ENCODE measurements at regions not wholly inside any gene's neighbourhood (a gene's known extent, or its start where the extent isn't known, plus 50 kb on each side); places are given as distances from the start of the nearest gene placed in this dataset.

DNA sequence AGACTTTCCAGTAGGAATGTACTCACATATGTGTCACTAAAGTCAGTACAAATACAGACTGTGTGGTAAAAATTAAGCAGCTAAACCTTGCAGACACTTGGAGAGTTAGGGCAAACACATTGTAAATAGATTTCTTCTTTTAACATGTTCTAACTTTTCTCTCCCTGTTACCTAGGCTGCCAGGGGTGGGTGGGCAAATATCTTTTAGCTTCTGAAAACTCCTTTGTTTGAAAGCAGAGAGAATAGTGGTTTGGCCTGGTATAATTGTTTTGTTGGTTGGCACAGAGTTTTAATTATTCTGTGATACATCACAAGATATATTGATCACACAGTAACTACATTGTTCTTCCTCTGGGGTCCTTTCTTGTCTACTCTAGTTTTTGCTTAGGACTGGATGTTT lies 289.8 kb upstream of the DACH1 start:
- DNase-seq = no peak

DNA sequence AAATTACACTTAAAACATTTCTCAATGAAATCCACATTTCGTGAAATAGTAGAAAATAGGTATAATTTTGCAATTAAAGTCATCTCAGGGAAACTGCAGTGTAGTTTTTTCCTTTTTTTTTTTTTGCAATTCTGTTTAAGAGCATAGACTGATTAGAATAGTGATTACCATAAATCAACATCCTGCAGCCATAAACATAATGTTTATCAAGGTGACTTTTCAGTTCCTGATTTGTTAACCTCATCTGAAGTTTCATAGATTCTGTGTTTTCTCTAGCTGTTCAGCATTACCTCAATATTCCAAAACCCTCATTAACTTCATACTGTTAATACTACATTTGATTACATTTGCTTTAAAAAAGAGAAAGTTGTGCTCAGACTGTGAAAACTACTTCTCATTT lies 286.3 kb upstream of the DACH1 start:
- no peak for DNase-seq

DNA sequence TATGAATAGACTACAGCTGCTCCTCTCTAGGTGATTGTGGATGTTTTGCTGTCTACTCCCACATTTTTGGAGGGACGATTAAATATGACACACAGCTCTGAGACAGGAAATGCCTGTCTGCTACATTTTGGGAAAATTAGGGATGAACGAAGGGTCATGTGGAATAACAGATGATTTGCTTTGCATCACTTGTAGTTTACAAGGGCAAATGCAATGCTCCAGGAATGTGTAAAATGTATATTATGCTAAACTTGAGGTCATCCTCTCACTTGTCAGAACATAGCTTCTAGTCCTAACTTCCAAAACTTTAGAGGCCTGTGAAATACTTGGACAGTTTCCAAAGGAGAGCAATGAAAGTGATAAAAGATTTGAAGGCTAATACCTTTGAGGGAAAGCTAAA lies 284.2 kb upstream of the DACH1 start:
- no peak for DNase-seq

GRCh38 chr13:72150502-72150901 lies 283.5 kb upstream of the DACH1 start:
- no peak for DNase-seq

- no peak for DNase-seq
Observed at GRCh38 chr13:72149701-72150100, 282.7 kb upstream of the DACH1 start.

DNA sequence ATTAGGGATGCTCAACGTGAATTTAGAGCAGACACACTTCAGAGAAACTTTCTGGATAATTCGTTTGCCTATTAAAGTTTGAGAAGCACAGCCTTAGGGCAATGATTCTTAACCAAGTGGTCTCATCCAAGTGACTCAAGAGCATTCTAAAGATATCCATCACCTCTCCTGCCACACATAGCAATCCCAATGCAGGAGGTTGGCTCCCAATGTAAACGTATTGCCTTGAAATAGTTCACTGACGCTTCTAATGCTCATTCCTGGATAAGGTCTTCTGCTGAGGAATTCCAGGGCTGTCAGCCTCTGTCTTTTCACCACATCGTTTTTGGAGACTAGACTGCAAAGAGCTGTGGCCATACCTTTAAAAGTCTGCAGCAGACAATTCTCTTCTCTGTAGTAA lies 279.8 kb upstream of the DACH1 start:
- DNase-seq = no peak

DNA sequence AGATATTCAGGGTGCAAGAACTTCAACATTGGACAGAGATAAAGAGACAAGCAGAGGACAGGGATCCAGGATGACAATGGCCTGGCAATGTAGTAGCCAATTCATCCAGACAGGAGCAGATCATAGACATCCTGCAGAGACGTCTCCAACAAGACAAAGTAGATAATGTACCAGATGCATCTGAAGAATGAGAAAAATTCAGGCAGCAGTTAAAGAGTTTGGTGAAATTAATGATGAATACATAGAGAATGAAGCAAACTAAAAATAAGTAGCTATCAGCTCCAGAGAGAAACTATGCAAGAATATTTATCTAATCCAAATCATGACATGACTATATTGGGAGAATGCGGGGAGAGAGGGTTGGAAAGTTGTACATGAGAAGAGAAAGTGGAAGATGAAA lies 278.4 kb upstream of the DACH1 start:
- no peak for DNase-seq

DNA sequence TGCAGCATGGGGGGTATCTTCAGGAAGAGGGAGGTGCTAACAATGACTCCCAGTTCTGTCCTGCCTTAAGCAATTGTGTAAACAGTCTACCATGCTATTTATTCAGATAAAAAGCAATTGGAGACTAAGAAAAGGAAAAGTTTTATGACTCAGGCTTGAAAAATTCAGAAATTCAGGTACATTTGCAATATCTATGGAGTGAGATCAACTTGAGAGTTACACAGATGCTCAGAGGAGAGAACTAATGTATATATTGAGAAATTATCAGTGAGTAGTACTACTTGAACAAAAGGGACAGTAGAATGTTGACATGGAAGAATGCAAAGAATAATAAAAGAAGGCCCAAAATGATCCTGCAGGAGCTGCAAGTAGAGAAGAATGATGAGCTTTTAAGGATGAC lies 277.6 kb upstream of the DACH1 start:
- no peak for DNase-seq

GRCh38 chr13:72141855-72142519 lies 275.0 kb upstream of the DACH1 start:
- DNase-seq = no peak

DNA sequence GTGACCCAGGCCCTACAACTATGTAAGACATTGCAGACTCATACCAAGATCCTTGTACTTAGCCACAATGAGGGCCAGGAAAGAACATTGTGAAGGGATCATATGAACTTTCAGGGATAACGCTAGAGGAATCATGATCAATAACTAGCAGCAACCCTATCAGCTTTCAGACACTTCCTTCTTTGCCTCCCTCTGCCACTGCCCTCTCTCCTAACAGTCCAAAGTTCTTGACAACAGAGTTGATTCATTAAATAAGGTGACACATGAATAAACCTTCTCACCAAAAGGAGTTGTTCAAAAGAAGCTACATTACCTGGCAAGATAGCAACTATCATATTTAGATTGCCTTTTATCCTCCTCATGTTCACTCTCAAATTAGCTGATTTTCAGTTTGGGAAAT lies 272.2 kb upstream of the DACH1 start:
- DNase-seq = no peak

DNA sequence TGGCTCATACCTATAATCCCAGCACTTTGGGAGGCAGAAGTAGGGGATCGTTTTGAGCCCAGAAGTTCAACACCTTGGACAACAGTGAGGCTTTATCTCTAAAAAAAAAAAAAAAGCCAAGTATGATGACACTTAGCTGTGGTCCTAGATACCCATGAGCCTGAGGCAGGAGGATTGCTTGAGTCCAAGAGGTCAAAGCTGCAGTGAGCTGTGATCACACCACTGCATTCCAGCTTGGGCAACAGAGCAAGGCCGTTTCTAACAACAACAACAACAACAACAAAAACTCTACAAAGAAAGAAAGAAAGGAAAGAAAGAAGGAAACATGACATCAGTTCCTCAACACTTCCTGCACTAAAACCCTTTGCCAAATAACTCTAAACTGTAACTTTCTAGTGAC lies 265.1 kb upstream of the DACH1 start:
- DNase-seq = no peak

- no peak for DNase-seq
Observed at GRCh38 chr13:72129117-72129516, 262.1 kb upstream of the DACH1 start.

DNA sequence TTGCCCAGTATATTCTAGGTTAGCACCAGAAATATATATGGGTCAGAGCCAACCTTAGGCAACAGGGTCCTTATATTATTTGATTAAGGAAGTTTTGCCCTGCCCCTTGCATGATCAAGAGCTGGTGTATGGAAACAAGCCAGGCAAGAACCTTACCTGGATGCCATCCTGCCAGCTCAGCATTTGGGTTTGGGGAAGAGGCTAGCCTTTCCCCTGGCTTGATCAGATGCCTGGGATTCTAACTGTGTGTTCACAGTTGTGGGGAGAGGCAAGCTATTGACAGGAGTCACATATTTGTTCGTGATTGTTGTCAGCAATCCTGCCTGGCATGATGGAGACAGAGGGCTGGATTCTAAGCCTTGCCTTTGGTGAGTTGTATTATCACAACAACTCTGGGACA lies 260.0 kb upstream of the DACH1 start:
- DNase-seq = no peak

- no peak for DNase-seq
Observed at GRCh38 chr13:72126424-72126823, 259.4 kb upstream of the DACH1 start.

GRCh38 chr13:72125561-72125960 lies 258.6 kb upstream of the DACH1 start:
- DNase-seq = no peak

DNA sequence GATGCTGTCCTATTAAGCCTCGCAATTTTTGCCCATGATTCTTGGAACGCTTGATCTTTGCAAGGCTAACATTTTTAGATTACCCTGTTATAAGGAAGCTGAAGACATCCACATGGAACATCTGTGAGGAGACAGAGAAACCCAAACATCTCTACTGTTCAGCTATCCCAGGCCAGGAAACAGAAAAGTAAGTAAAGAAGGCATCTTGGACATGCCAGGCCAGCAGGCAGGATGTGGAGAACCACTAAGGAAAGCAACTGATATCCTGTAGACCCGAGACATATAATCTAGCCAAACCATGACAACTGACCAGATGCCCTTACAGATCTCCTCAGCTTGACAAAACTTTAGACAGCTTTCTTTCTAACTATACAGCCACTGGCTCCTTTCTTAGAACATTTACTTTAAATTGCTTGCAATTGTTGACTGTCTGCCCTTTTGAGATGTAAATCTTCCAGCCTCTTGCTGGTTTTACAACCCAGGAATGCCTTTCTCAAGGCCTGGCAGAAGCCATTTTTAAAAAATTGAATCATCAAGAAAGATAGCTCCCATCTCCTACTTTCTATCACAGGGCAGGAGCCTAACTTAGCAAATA lies 255.8 kb upstream of the DACH1 start:
- no peak for DNase-seq

DNA sequence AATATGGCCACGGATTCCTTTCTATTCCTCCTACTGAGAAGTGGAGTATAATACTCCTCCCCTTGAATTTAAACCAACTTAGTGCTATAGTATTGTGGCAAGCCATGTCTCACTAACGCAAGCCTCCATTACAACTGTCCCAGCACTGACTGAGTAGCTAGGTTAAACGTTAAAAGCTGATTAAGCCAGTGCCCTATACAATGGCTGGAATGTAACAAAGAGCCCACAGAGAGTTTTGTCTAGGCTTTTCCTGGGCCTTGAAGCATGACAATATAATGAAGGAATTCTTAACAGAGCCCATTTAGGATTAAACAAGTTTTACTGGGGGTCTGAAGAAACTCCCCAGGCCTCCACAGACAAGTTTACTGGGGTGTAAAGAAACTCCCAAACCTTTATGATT lies 254.5 kb upstream of the DACH1 start:
- no peak for DNase-seq

- DNase-seq = no peak
Observed at GRCh38 chr13:72120632-72121031, 253.6 kb upstream of the DACH1 start.

- no peak for DNase-seq
Observed at GRCh38 chr13:72113931-72114330, 246.9 kb upstream of the DACH1 start.

DNA sequence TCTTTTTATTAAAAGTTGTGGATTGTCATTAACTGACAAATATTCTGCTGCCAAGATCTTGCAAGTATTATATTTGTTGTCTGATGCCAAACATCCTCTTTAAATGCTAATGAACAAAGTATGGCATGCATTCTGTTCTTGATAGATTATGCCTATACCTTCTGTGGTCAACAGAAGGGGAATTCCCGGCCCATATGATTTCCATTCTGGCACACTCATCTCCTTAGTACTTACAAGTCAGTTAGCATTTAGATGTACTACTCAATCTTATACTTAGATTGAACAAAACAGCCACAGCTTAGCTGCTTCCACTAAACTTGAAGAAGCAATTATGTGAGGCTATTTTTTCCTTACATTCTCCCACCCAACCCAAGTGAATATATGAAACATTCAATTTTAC lies 246.1 kb upstream of the DACH1 start:
- no peak for DNase-seq

DNA sequence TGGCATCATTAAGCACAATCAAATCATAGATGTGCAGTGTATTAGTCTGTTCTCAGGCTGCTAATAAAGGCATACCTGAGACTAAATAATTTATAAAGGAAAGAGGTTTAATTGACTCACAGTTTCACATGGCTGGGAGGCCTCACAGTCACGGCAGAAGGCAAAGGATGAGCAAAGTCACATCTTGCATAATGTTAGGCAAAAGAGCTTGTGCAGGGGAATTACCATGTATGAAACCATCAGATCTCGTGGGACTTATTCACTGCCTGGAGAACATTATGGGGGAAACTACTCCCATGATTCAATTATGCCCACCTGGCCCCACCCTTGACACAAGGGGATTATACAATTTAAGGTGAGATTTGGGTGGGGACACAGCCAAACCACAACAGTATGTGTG lies 245.2 kb upstream of the DACH1 start:
- DNase-seq = no peak

DNA sequence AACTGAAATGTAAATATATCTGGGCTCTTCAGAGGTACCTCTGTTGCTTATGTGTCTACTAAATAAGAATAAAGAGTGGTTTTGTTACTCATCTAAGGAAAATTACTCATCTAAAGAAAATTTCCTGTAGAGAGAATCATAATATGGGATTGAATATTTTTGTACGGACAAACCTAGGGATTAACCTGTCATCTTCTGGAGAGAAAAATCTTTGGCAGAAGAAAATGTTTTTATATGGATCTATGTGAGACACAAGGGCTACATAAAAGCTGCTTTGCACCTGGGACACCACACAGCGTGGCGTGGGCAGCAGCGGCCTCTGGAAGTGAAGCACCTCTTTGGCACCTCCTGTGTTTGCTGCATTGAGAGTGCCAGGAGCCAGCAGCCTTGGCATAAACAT lies 242.9 kb upstream of the DACH1 start:
- no peak for DNase-seq

DNA sequence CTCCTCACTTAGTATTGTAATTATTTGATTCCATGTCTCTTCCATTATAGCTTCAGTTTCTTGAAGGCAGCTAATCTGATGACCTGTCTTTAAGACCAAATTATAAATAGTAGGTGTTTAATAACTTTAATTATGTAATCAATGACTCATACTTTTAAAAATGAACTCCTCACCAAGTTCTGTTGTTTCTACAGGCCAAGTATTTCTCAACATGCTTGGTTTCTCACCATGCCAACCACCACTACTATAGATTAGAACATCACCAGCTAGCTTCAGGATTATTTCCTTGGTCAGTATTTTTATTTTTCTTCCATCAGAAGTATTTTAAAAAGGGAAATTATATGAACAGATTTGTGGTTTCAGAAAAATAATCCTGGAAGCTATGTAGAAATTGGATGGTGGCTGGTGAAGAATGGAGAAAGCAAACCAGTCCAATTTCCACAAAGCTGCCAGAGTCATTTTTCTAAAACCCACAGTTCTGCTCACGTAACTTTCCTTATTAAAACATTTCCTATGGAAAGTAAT lies 237.7 kb upstream of the DACH1 start:
- DNase-seq = no peak

- DNase-seq = no peak
Observed at GRCh38 chr13:72101768-72102400, 234.9 kb upstream of the DACH1 start.

- no peak for DNase-seq
Observed at GRCh38 chr13:72100339-72100738, 233.3 kb upstream of the DACH1 start.
